Neural cell (in vitro differentiated cells): ENCODE measurements at regions not wholly inside any gene's neighbourhood (a gene's known extent, or its start where the extent isn't known, plus 50 kb on each side); places are given as distances from the start of the nearest gene placed in this dataset.

Experiments used
- H2AFZ ChIP-seq: fragments of 200-600, 300-800 bp; sonication (generic), shearing (Covaris generic); 2 replicates; pipeline ENCODE4 v1.6.0; 2014; ENCODE audit warnings: low read depth, mild to moderate bottlenecking, antibody characterized with exemption, low read length, moderate library complexity
- H3F3A ChIP-seq: fragments of 200-600 bp; shearing (Covaris generic); 2 replicates; pipeline ENCODE4 v1.6.1; 2016; ENCODE audit warnings: mild to moderate bottlenecking, moderate library complexity, mixed read lengths, antibody characterized with exemption, low read length; ENCODE audit not compliant: insufficient read depth, poor library complexity, severe bottlenecking
- H3K27ac ChIP-seq: fragments of 200-600, 300-800 bp; sonication (generic), shearing (Covaris generic); 2 replicates; pipeline ENCODE4 v1.5.1; 2014; ENCODE audit warnings: mild to moderate bottlenecking, low read length, moderate library complexity
- H3K27me3 ChIP-seq: fragments of 300-800, 200-600 bp; sonication (generic), shearing (Covaris generic); 2 replicates; pipeline ENCODE4 v1.6.0; 2014; ENCODE audit warnings: mild to moderate bottlenecking, low read depth, low read length, moderate library complexity; ENCODE audit not compliant: insufficient read depth
- H3K36me3 ChIP-seq: fragments of 300-800, 200-600 bp; sonication (generic), shearing (Covaris generic); 2 replicates; pipeline ENCODE4 v1.5.1; 2014; ENCODE audit warnings: mild to moderate bottlenecking, antibody characterized with exemption, low read length, moderate library complexity; ENCODE audit not compliant: insufficient read depth
- H3K4me2 ChIP-seq: fragments of 300-800, 200-600 bp; sonication (generic), shearing (Covaris generic); 2 replicates; pipeline ENCODE4 v1.6.0; 2014; ENCODE audit warnings: mild to moderate bottlenecking, low read length
- H3K4me3 ChIP-seq: fragments of 300-800, 200-600 bp; sonication (generic), shearing (Covaris generic); 2 replicates; pipeline ENCODE4 v1.5.1; 2014; ENCODE audit warnings: mild to moderate bottlenecking, low read length, moderate library complexity
- H3K79me2 ChIP-seq: fragments of 200-600 bp; shearing (Covaris generic); replicated peaks from 2 replicates; pipeline ENCODE4 v1.6.0; 2014; ENCODE audit warnings: mild to moderate bottlenecking, low read length, moderate library complexity; ENCODE audit not compliant: insufficient read depth
- H3K9ac ChIP-seq: fragments of 300-800, 200-600 bp; sonication (generic), shearing (Covaris generic); 2 replicates; pipeline ENCODE4 v1.6.1; 2016; ENCODE audit warnings: mild to moderate bottlenecking, low read length, mixed read lengths
- H3K9me2 ChIP-seq: fragments of 200-600 bp; shearing (Covaris generic); 2 replicates; pipeline ENCODE4 v1.6.1; 2016; ENCODE audit warnings: mild to moderate bottlenecking, low read length, mixed read lengths; ENCODE audit not compliant: insufficient read depth
- H3K9me3 ChIP-seq: fragments of 200-600, 300-800 bp; sonication (generic), shearing (Covaris generic); 2 replicates; pipeline ENCODE4 v1.6.1; 2016; ENCODE audit warnings: mild to moderate bottlenecking, mixed run types, low read length, moderate library complexity, mixed read lengths
- H4K20me1 ChIP-seq: fragments of 200-600 bp; shearing (Covaris generic); 2 replicates; pipeline ENCODE4 v1.6.1; 2016; ENCODE audit warnings: mild to moderate bottlenecking, mixed run types; ENCODE audit not compliant: insufficient read depth
- EP300 ChIP-seq: fragments of 450-650 bp; conservative IDR thresholded peaks from 2 replicates; pipeline ENCODE4 v1.6.1; 2014; ENCODE audit warnings: antibody characterized with exemption, mild to moderate bottlenecking, moderate library complexity; ENCODE audit not compliant: poor library complexity, severe bottlenecking
- EZH2 ChIP-seq: fragments of 200-600, 300-800 bp; shearing (Covaris generic), sonication (generic); IDR thresholded peaks from 2 replicates; pipeline ENCODE4 v1.6.1; 2014; ENCODE audit warnings: antibody characterized with exemption, low read length, borderline replicate concordance, mild to moderate bottlenecking; ENCODE audit not compliant: insufficient read depth, poor library complexity, severe bottlenecking
- MXI1 ChIP-seq: fragments of 450-650 bp; conservative IDR thresholded peaks from 2 replicates; pipeline ENCODE4 v1.6.1; 2014; ENCODE audit warnings: antibody characterized with exemption, mild to moderate bottlenecking; ENCODE audit not compliant: poor library complexity, severe bottlenecking
- POLR2AphosphoS5 ChIP-seq: IDR thresholded peaks from 2 replicates; pipeline ENCODE4 v1.6.1; 2012
- RAD21 ChIP-seq: fragments of 450-650 bp; conservative IDR thresholded peaks from 2 replicates; pipeline ENCODE4 v1.6.1; 2014; ENCODE audit warnings: antibody characterized with exemption, mild to moderate bottlenecking, moderate library complexity
- SMC3 ChIP-seq: fragments of 450-650 bp; conservative IDR thresholded peaks from 2 replicates; pipeline ENCODE4 v1.6.1; 2014; ENCODE audit warnings: antibody characterized with exemption, mild to moderate bottlenecking, moderate library complexity; ENCODE audit not compliant: poor library complexity
- TAF1 ChIP-seq: IDR thresholded peaks from 2 replicates; pipeline ENCODE4 v1.6.1; 2012; ENCODE audit warnings: low read depth
- TF ChIP-seq, protein P1 (sequence below): IDR thresholded peaks from 2 replicates; pipeline ENCODE4 v1.6.1; 2012; ENCODE audit warnings: borderline replicate concordance
- TF ChIP-seq, protein P2 (sequence below): fragments of 450-650 bp; IDR thresholded peaks from 2 replicates; pipeline ENCODE4 v1.5.1; 2014; ENCODE audit warnings: antibody characterized with exemption, mild to moderate bottlenecking, moderate library complexity; ENCODE audit not compliant: poor library complexity, severe bottlenecking

DNA sequence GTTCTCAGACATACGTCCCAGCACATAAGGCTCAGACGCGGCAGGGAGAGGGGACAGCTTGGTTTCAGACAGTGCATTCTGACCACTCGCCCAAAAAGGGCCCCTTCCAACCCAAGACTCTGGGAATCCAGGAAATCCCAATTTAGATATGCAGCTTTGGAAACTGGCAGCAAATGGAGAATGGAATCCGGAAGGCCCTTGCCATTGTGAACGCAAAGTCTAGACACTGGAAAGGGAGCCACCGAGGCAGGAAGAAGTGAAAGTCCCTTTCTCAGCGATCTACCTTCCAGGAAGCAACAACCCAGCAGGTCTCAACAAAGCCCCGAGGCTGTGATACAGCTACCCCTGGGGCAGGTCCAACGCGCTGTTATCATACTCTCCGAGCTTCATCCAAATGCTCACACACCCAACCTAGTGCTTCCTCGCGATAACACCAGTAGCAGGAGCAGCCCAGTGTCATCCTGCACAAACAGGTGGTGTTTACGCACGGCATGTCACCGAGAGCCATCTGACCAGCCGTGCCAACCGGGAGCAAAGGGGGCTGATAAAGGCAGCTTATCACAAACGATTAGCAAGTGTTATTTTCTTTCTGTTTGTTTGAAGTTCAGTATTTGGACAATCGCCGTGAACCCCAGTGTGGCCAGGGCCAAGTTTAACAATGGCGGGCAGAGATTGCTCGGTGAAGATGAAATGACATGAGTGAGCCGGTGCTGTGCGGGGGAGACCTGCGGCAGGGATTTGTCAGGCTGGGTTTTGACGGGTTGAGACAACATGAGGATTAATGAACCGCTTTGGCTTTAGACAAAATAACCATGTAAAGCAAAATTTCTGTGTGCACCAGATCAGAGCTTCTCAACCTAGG lies 240.6 kb downstream of the FOXL1 start:
- H4K20me1 ChIP-seq = no peaks in the 10 kb centered on the region
- TF ChIP-seq, protein P1, sequence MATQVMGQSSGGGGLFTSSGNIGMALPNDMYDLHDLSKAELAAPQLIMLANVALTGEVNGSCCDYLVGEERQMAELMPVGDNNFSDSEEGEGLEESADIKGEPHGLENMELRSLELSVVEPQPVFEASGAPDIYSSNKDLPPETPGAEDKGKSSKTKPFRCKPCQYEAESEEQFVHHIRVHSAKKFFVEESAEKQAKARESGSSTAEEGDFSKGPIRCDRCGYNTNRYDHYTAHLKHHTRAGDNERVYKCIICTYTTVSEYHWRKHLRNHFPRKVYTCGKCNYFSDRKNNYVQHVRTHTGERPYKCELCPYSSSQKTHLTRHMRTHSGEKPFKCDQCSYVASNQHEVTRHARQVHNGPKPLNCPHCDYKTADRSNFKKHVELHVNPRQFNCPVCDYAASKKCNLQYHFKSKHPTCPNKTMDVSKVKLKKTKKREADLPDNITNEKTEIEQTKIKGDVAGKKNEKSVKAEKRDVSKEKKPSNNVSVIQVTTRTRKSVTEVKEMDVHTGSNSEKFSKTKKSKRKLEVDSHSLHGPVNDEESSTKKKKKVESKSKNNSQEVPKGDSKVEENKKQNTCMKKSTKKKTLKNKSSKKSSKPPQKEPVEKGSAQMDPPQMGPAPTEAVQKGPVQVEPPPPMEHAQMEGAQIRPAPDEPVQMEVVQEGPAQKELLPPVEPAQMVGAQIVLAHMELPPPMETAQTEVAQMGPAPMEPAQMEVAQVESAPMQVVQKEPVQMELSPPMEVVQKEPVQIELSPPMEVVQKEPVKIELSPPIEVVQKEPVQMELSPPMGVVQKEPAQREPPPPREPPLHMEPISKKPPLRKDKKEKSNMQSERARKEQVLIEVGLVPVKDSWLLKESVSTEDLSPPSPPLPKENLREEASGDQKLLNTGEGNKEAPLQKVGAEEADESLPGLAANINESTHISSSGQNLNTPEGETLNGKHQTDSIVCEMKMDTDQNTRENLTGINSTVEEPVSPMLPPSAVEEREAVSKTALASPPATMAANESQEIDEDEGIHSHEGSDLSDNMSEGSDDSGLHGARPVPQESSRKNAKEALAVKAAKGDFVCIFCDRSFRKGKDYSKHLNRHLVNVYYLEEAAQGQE = no peak
- TF ChIP-seq MXI1 = no peak
- no peak for TF ChIP-seq SMC3
- no peak for TF ChIP-seq RAD21
- no peak for TF ChIP-seq TAF1
- TF ChIP-seq, protein P2, sequence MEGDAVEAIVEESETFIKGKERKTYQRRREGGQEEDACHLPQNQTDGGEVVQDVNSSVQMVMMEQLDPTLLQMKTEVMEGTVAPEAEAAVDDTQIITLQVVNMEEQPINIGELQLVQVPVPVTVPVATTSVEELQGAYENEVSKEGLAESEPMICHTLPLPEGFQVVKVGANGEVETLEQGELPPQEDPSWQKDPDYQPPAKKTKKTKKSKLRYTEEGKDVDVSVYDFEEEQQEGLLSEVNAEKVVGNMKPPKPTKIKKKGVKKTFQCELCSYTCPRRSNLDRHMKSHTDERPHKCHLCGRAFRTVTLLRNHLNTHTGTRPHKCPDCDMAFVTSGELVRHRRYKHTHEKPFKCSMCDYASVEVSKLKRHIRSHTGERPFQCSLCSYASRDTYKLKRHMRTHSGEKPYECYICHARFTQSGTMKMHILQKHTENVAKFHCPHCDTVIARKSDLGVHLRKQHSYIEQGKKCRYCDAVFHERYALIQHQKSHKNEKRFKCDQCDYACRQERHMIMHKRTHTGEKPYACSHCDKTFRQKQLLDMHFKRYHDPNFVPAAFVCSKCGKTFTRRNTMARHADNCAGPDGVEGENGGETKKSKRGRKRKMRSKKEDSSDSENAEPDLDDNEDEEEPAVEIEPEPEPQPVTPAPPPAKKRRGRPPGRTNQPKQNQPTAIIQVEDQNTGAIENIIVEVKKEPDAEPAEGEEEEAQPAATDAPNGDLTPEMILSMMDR = no peak
- no peak for TF ChIP-seq POLR2AphosphoS5
- no peak for TF ChIP-seq EZH2
- no peak for TF ChIP-seq EP300

DNA sequence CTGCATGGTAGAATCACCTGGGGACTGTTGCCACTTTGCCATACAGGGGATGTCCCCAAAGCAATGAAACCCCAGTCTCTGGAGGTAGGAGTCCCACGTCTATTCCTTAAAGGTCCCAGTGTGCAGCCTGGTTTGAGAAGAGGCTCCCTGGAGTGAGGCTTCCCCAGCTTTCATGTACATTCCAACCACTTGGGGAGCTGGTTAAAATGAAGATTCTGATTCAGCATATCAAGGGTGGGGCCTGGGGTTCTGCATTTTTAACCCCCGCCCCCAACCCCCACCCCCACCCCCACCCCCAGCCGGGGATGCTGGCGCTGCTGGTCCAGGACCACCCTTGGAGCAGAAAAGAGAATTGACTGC lies 241.2 kb downstream of the FOXL1 start:
- Histone ChIP-seq H3F3A (no peaks in the 10 kb centered on the region), H3K27me3 (no peaks in the 10 kb centered on the region), H3K79me2 (no peaks in the 10 kb centered on the region), H3K4me3 (no peak overlapping the region), H3K36me3 (no peaks in the 10 kb centered on the region), H3K4me2 (no peak overlapping the region), H3K9ac (no peak overlapping the region), H3K9me2 (no peaks in the 10 kb centered on the region), H2AFZ (no peak overlapping the region), H3K9me3 (no peaks in the 10 kb centered on the region), H3K27ac (no peak overlapping the region), H4K20me1 (no peaks in the 10 kb centered on the region)
- no peak for TF ChIP-seq POLR2AphosphoS5
- TF ChIP-seq, protein P1 = no peak

More for the DNA sequence above, 240.6 kb downstream of the FOXL1 start:
- Histone ChIP-seq H3K9me3 (no peaks in the 10 kb centered on the region), H3K36me3 (no peaks in the 10 kb centered on the region), H3K4me3 (no peak overlapping the region), H3K27ac (no peak overlapping the region), H3K27me3 (no peaks in the 10 kb centered on the region), H3K9me2 (no peaks in the 10 kb centered on the region), H3K4me2 (no peak overlapping the region), H2AFZ (no peak overlapping the region), H3K9ac (no peak overlapping the region), H3F3A (no peaks in the 10 kb centered on the region), H3K79me2 (no peaks in the 10 kb centered on the region)
